Sigmoid colon (tissue), 6 donors: ENCODE measurements at regions not wholly inside any gene's neighbourhood (a gene's known extent, or its start where the extent isn't known, plus 50 kb on each side); places are given as distances from the start of the nearest gene placed in this dataset.

Experiments used
- DNase-seq: peaks from one replicate; pipeline ENCODE4 v3.0.0-alpha.2; 2019
- H3K27ac ChIP-seq, 4 donors: fragments of 200-600 bp; sonication (generic); one replicate each; pipeline ENCODE4 v1.5.1; 2016 to 2019; ENCODE audit warnings: mild to moderate bottlenecking in 1 of 4
- H3K27me3 ChIP-seq, 3 donors: fragments of 200-600 bp; sonication (generic); one replicate each; pipeline ENCODE4 v1.5.1; 2019; ENCODE audit warnings: mild to moderate bottlenecking in 1 of 3
- H3K36me3 ChIP-seq, 4 donors: fragments of 200-600 bp; sonication (generic); one replicate each; pipeline ENCODE4 v1.5.1; 2016 to 2019
- H3K4me1 ChIP-seq, 4 donors: fragments of 200-600 bp; sonication (generic); one replicate each; pipeline ENCODE4 v1.5.1; 2017 to 2019
- H3K4me3 ChIP-seq, 4 donors: fragments of 200-600 bp; sonication (generic); one replicate each; pipeline ENCODE4 v1.5.1; 2017 to 2019; ENCODE audit warnings: mild to moderate bottlenecking in 2 of 4, moderate library complexity in 1 of 4
- H3K9me3 ChIP-seq, 4 donors: fragments of 200-600 bp in 3 of 4; sonication (generic) in 3 of 4; one replicate each; pipeline versions ENCODE4 v1.5.1 to v1.6.1; 2013 to 2019
- EP300 ChIP-seq, 4 donors: sonication (generic); formaldehyde crosslinking; IDR thresholded peaks; one replicate each; pipeline ENCODE4 v1.6.1; 2017; ENCODE audit warnings: antibody characterized with exemption in 4 of 4
- POLR2A ChIP-seq, 2 donors: fragments of 450-650 bp; IDR thresholded peaks; one replicate each; pipeline ENCODE4 v1.6.1; 2016; ENCODE audit warnings: antibody characterized with exemption in 2 of 2, mild to moderate bottlenecking in 2 of 2, moderate library complexity in 2 of 2
- POLR2AphosphoS5 ChIP-seq, 4 donors: sonication (generic); formaldehyde crosslinking; IDR thresholded peaks; one replicate each; pipeline ENCODE4 v1.6.1; 2017; ENCODE audit warnings: antibody characterized with exemption in 4 of 4
- WGBS, 2 donors: extraction: QIAGEN DNeasy Blood & Tissue Kit; methylation state at CpG; one replicate each; pipeline ENCODE4 v1.1.7; 2013; 5-methylcytosine and 5-hydroxymethylcytosine counted together
- intact Hi-C: fragments of 100-400 bp; cut with DNase I; formaldehyde crosslinking; loops from one replicate; pipeline ENCODE4 v1.15.1; 2023
- TF ChIP-seq, protein P1 (sequence below), 4 experiments: fragments of 450-650 bp in 3 of 4; fragments of 200-600 bp in 1 of 4; IDR thresholded peaks; one replicate each; pipeline ENCODE4 v1.5.1; 2016 to 2019; ENCODE audit warnings: antibody characterized with exemption in 4 of 4, mild to moderate bottlenecking in 3 of 4, moderate library complexity in 2 of 4
- donor health status: healthy with polysubstance abuse.
- donor health status: healthy.

- Histone ChIP-seq H3K36me3 (no peaks in the 10 kb centered on the region), H3K27ac (no peak overlapping the region), H3K27me3 (no peaks in the 10 kb centered on the region), H3K9me3 (no peaks in the 10 kb centered on the region), H3K4me3 (no peak overlapping the region), H3K4me1 (no peaks in the 10 kb centered on the region)
- DNase-seq: no peak
- TF ChIP-seq EP300 (IDR thresholded peaks at IDR 0.05): no peak
- TF ChIP-seq, protein P1, sequence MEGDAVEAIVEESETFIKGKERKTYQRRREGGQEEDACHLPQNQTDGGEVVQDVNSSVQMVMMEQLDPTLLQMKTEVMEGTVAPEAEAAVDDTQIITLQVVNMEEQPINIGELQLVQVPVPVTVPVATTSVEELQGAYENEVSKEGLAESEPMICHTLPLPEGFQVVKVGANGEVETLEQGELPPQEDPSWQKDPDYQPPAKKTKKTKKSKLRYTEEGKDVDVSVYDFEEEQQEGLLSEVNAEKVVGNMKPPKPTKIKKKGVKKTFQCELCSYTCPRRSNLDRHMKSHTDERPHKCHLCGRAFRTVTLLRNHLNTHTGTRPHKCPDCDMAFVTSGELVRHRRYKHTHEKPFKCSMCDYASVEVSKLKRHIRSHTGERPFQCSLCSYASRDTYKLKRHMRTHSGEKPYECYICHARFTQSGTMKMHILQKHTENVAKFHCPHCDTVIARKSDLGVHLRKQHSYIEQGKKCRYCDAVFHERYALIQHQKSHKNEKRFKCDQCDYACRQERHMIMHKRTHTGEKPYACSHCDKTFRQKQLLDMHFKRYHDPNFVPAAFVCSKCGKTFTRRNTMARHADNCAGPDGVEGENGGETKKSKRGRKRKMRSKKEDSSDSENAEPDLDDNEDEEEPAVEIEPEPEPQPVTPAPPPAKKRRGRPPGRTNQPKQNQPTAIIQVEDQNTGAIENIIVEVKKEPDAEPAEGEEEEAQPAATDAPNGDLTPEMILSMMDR (IDR thresholded peaks at IDR 0.05): no peak
- 81 to 90% methylated on average over 4 of the region's 4 CpGs for WGBS, 2 donors
- intact Hi-C loops: no loop called here
Measured at GRCh38 chr13:73675821-73676220, 458.4 kb downstream of the KLF12 start.

DNA sequence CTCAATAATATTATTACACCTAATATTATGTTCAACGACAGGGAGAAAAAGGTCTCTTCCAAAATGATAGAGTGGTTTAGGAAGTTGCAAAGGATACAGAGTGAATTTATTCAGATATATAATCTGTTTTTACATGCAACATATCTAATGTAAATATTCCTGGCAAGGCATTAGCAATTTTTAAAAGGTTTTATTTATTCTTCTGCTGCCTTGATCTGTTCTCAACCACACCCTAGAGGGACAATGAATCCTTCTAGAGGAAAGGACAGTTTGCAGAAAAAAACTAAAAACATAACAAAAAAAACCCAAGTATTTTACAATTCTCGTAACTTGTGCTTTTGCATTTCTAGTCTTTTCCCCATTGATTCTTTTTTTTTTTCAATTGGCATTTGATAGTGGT is 459.6 kb downstream of the KLF12 start:
- H3K27ac ChIP-seq: no peak overlapping the region
- H3K4me3 ChIP-seq: no peak overlapping the region
- WGBS, 2 donors: 85 to 92% methylated on average over 2 of the region's 2 CpGs
- H3K4me1 ChIP-seq: no peaks in the 10 kb centered on the region
- TF ChIP-seq, protein P1 (IDR thresholded peaks at IDR 0.05): no peak
- TF ChIP-seq POLR2AphosphoS5 (IDR thresholded peaks at IDR 0.05) (no peak), POLR2A (IDR thresholded peaks at IDR 0.05) (no peak), EP300 (IDR thresholded peaks at IDR 0.05) (no peak)
- intact Hi-C loops: no loop called here
- H3K36me3 ChIP-seq: no peaks in the 10 kb centered on the region
- no peaks in the 10 kb centered on the region for H3K9me3 ChIP-seq
- DNase-seq: no peak
- H3K27me3 ChIP-seq: no peaks in the 10 kb centered on the region

GRCh38 chr13:73673931-73674330 is 460.3 kb downstream of the KLF12 start:
- no peaks in the 10 kb centered on the region for H3K4me1 ChIP-seq
- H3K27ac ChIP-seq: no peak overlapping the region
- H3K27me3 ChIP-seq: no peaks in the 10 kb centered on the region
- 53 to 81% methylated on average over 11 of the region's 11 CpGs for WGBS, 2 donors
- TF ChIP-seq EP300 (IDR thresholded peaks at IDR 0.05): no peak
- no peak for TF ChIP-seq POLR2AphosphoS5 (IDR thresholded peaks at IDR 0.05)
- no peak for TF ChIP-seq POLR2A (IDR thresholded peaks at IDR 0.05)
- TF ChIP-seq, protein P1 (IDR thresholded peaks at IDR 0.05): no peak
- DNase-seq: no peak
- H3K4me3 ChIP-seq: no peak overlapping the region
- H3K36me3 ChIP-seq: no peaks in the 10 kb centered on the region
- no peaks in the 10 kb centered on the region for H3K9me3 ChIP-seq
- intact Hi-C loops: no loop called here

DNA sequence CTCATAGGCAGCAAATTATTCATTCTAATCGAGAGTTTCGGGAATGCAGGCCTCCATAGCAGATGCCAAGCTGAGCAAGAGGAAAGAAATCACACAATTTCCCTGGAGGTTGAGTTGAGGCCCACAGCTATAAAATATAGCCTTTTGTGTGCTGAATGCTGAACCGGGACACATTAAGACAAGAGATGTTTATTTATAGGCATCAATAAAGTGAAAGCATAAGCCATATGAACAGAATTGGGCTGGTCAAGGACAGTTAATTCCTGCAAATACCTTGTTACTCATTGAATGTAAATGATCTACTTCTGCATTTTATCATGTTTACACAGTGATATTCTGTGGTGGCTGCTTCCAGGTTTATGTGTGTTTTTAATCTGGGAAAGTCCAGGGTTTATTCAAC is 461.7 kb downstream of the KLF12 start:
- no peak overlapping the region for H3K4me3 ChIP-seq
- DNase-seq: no peak
- no peaks in the 10 kb centered on the region for H3K36me3 ChIP-seq
- intact Hi-C loops: no loop called here
- no peaks in the 10 kb centered on the region for H3K9me3 ChIP-seq
- H3K27me3 ChIP-seq: no peaks in the 10 kb centered on the region
- TF ChIP-seq POLR2A (IDR thresholded peaks at IDR 0.05) (no peak), EP300 (IDR thresholded peaks at IDR 0.05) (no peak), POLR2AphosphoS5 (IDR thresholded peaks at IDR 0.05) (no peak)
- TF ChIP-seq, protein P1 (IDR thresholded peaks at IDR 0.05): no peak
- 9 to 33% methylated on average over 3 of the region's 3 CpGs for WGBS, 2 donors
- no peaks in the 10 kb centered on the region for H3K4me1 ChIP-seq
- no peak overlapping the region for H3K27ac ChIP-seq

DNA sequence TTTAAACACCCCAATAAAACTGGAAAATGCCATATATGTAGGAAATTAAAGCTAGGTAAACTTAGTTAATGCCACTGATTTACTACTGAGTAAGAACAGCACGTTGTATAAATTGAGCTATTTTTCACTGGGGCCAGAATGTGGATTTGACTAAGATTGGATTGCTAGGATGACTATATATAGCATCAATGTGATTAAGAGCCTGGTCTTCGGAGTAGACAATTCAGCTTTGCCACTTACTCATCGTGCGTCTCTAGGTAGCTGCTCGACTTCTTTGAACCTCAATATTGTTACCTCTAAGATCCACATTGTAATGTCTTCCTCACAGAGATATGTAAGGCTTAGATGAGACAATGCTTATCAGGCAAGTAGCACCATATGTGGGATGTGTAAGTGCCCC is 462.5 kb downstream of the KLF12 start:
- intact Hi-C loops: no loop called here
- H3K9me3 ChIP-seq: no peaks in the 10 kb centered on the region
- 84 to 90% methylated on average over 5 of the region's 5 CpGs for WGBS, 2 donors
- no peaks in the 10 kb centered on the region for H3K4me1 ChIP-seq
- no peak overlapping the region for H3K4me3 ChIP-seq
- no peak for DNase-seq
- H3K36me3 ChIP-seq: no peaks in the 10 kb centered on the region
- no peaks in the 10 kb centered on the region for H3K27me3 ChIP-seq
- TF ChIP-seq, protein P1 (IDR thresholded peaks at IDR 0.05): no peak
- TF ChIP-seq POLR2A (IDR thresholded peaks at IDR 0.05) (no peak), EP300 (IDR thresholded peaks at IDR 0.05) (no peak), POLR2AphosphoS5 (IDR thresholded peaks at IDR 0.05) (no peak)
- H3K27ac ChIP-seq: no peak overlapping the region
